Astrocyte (in vitro differentiated cells and primary cell): ENCODE measurements at regions not wholly inside any gene's neighbourhood (a gene's known extent, or its start where the extent isn't known, plus 50 kb on each side); places are given as distances from the start of the nearest gene placed in this dataset.

Source experiments
- DNase-seq: peaks from one replicate; pipeline ENCODE4 v3.0.0-alpha.2; 2010; ENCODE audit warnings: low read depth
- FAIRE-seq: peaks from 2 replicates; lab custom pipeline; 2011; peaks lifted over from hg19 to GRCh38; lab: Jason Lieb, UNC
- H2AFZ ChIP-seq: 2 replicates; pipeline ENCODE4 v1.6.0; 2012; ENCODE audit warnings: low read depth, low read length, inconsistent platforms
- H3K27ac ChIP-seq: 2 replicates; pipeline ENCODE4 v1.5.1; 2011; ENCODE audit warnings: low read depth, low read length, inconsistent platforms
- H3K27me3 ChIP-seq: 2 replicates; pipeline ENCODE4 v1.6.0; 2011; ENCODE audit warnings: low read length, inconsistent platforms; ENCODE audit not compliant: insufficient read depth
- H3K36me3 ChIP-seq: 2 replicates; pipeline ENCODE4 v1.5.1; 2011; ENCODE audit warnings: low read length, inconsistent platforms; ENCODE audit not compliant: insufficient read depth
- H3K4me1 ChIP-seq: 2 replicates; pipeline ENCODE4 v1.5.1; 2011; ENCODE audit warnings: low read length, inconsistent platforms; ENCODE audit not compliant: insufficient read depth
- H3K4me2 ChIP-seq: 2 replicates; pipeline ENCODE4 v1.6.0; 2012; ENCODE audit warnings: low read length, inconsistent platforms
- H3K4me3 ChIP-seq: 2 replicates; pipeline ENCODE4 v1.5.1; 2011; ENCODE audit warnings: low read depth, mild to moderate bottlenecking, low read length, inconsistent platforms; ENCODE audit not compliant: insufficient read depth
- H3K79me2 ChIP-seq: 2 replicates; pipeline ENCODE4 v1.6.0; 2012; ENCODE audit warnings: mild to moderate bottlenecking, low read length, inconsistent platforms; ENCODE audit not compliant: insufficient read depth
- H3K9ac ChIP-seq: 2 replicates; pipeline ENCODE4 v1.6.0; 2012; ENCODE audit warnings: mild to moderate bottlenecking, low read length, inconsistent platforms
- H3K9me3 ChIP-seq: 2 replicates; pipeline ENCODE4 v1.5.1; 2012; ENCODE audit warnings: low read depth, mild to moderate bottlenecking, low read length, inconsistent platforms; ENCODE audit not compliant: insufficient read depth
- H4K20me1 ChIP-seq: 2 replicates; pipeline ENCODE4 v1.6.0; 2012; ENCODE audit warnings: low read length, inconsistent platforms; ENCODE audit not compliant: insufficient read depth
- H3K27ac Mint-ChIP-seq: one replicate; pipeline ENCODE4 v1.8.0; 2021; ENCODE audit warnings: mild to moderate bottlenecking, mixed read lengths; ENCODE audit not compliant: unreplicated experiment
- H3K27me3 Mint-ChIP-seq: one replicate; pipeline ENCODE4 v1.8.0; 2021; ENCODE audit warnings: low read depth, mixed read lengths; ENCODE audit not compliant: unreplicated experiment
- H3K36me3 Mint-ChIP-seq: one replicate; pipeline ENCODE4 v1.8.0; 2021; ENCODE audit warnings: low read depth, mixed read lengths; ENCODE audit not compliant: unreplicated experiment
- H3K4me1 Mint-ChIP-seq: one replicate; pipeline ENCODE4 v1.8.0; 2021; ENCODE audit warnings: low read depth, mixed read lengths; ENCODE audit not compliant: unreplicated experiment
- H3K4me3 Mint-ChIP-seq: one replicate; pipeline ENCODE4 v1.8.0; 2021; ENCODE audit warnings: mild to moderate bottlenecking, moderate library complexity, mixed read lengths; ENCODE audit not compliant: unreplicated experiment
- H3K9me3 Mint-ChIP-seq: one replicate; pipeline ENCODE4 v1.8.0; 2021; ENCODE audit warnings: mild to moderate bottlenecking, mixed read lengths; ENCODE audit not compliant: unreplicated experiment
- CTCF ChIP-seq: IDR thresholded peaks from 2 replicates; pipeline ENCODE4 v1.5.1; 2011; ENCODE audit warnings: low read depth, mild to moderate bottlenecking, inconsistent platforms, low read length, moderate library complexity; ENCODE audit not compliant: insufficient read depth
- EZH2 ChIP-seq: IDR thresholded peaks from 2 replicates; pipeline ENCODE4 v1.6.1; 2012; ENCODE audit warnings: mild to moderate bottlenecking, low read length, inconsistent platforms; ENCODE audit not compliant: insufficient read depth

- Histone ChIP-seq H3K79me2 (no peaks in the 10 kb centered on the region), H3K9me3 (no peaks in the 10 kb centered on the region), H2AFZ (no peak overlapping the region), H3K27ac (no peak overlapping the region), H4K20me1 (no peaks in the 10 kb centered on the region), H3K36me3 (no peaks in the 10 kb centered on the region), H3K9ac (no peak overlapping the region), H3K27me3 (no peaks in the 10 kb centered on the region), H3K4me3 (no peak overlapping the region), H3K4me1 (no peaks in the 10 kb centered on the region), H3K4me2 (no peak overlapping the region)
- no peaks in the 10 kb centered on the region for H3K4me1 Mint-ChIP-seq
- no peaks in the 10 kb centered on the region for H3K9me3 Mint-ChIP-seq
- no peak overlapping the region for H3K27ac Mint-ChIP-seq
- no peak for DNase-seq
- TF ChIP-seq EZH2, result no peak
- TF ChIP-seq CTCF, result no peak
- no peaks in the 10 kb centered on the region for H3K27me3 Mint-ChIP-seq
- H3K36me3 Mint-ChIP-seq, result no peaks in the 10 kb centered on the region
- no peak for FAIRE-seq
- no peak overlapping the region for H3K4me3 Mint-ChIP-seq
Observed at GRCh38 chr16:63628812-63629211, 1493.1 kb downstream of the CDH11 start.

- no peak overlapping the region for H3K4me3 Mint-ChIP-seq
- Histone ChIP-seq H2AFZ (no peak overlapping the region), H3K27me3 (no peaks in the 10 kb centered on the region), H3K36me3 (no peaks in the 10 kb centered on the region), H3K4me2 (no peak overlapping the region), H3K9ac (no peak overlapping the region), H3K79me2 (no peaks in the 10 kb centered on the region), H3K4me1 (no peaks in the 10 kb centered on the region), H4K20me1 (no peaks in the 10 kb centered on the region), H3K9me3 (no peaks in the 10 kb centered on the region), H3K27ac (no peak overlapping the region), H3K4me3 (no peak overlapping the region)
- FAIRE-seq (no peak), DNase-seq (no peak)
- H3K27me3 Mint-ChIP-seq, result no peaks in the 10 kb centered on the region
- H3K27ac Mint-ChIP-seq, result no peak overlapping the region
- H3K9me3 Mint-ChIP-seq, result no peaks in the 10 kb centered on the region
- no peaks in the 10 kb centered on the region for H3K4me1 Mint-ChIP-seq
- H3K36me3 Mint-ChIP-seq, result no peaks in the 10 kb centered on the region
- TF ChIP-seq EZH2, result no peak
- no peak for TF ChIP-seq CTCF
Observed at GRCh38 chr16:63625126-63625525, 1496.7 kb downstream of the CDH11 start.

- H2AFZ ChIP-seq, result no peak overlapping the region
- H3K9ac ChIP-seq, result no peak overlapping the region
- DNase-seq (no peak), FAIRE-seq (no peak)
- Mint-ChIP-seq H3K9me3 (no peaks in the 10 kb centered on the region), H3K4me1 (no peaks in the 10 kb centered on the region), H3K4me3 (no peak overlapping the region), H3K27ac (no peak overlapping the region), H3K36me3 (no peaks in the 10 kb centered on the region), H3K27me3 (no peaks in the 10 kb centered on the region)
- no peaks in the 10 kb centered on the region for H4K20me1 ChIP-seq
- H3K36me3 ChIP-seq, result no peaks in the 10 kb centered on the region
- no peaks in the 10 kb centered on the region for H3K4me1 ChIP-seq
- H3K4me3 ChIP-seq, result no peak overlapping the region
- no peaks in the 10 kb centered on the region for H3K79me2 ChIP-seq
- no peak overlapping the region for H3K4me2 ChIP-seq
- H3K27me3 ChIP-seq, result no peaks in the 10 kb centered on the region
- H3K9me3 ChIP-seq, result no peaks in the 10 kb centered on the region
- H3K27ac ChIP-seq, result no peak overlapping the region
- TF ChIP-seq EZH2 (no peak), CTCF (no peak)
Observed at GRCh38 chr16:63623551-63624039, 1498.3 kb downstream of the CDH11 start.
